ENCODE measurements at regions not wholly inside any gene's neighbourhood (a gene's known extent, or its start where the extent isn't known, plus 50 kb on each side); places are given as distances from the start of the nearest gene placed in this dataset.

GRCh38 chr2:150690870-150691269 lies 203.4 kb upstream of the RND3 start:
- TF ChIP-seq REST (IDR thresholded peaks at IDR 0.05; ENCODE audit: low read depth) (no peak), CTCF (IDR thresholded peaks at IDR 0.05 in 2 of 3, conservative IDR thresholded peaks at IDR 0.05 in 1 of 3; ENCODE audit: borderline replicate concordance in 1 of 3, insufficient read depth in 1 of 3, low read depth in 2 of 3, low read length in 2 of 3) (no peak), RAD21 (IDR thresholded peaks at IDR 0.05; ENCODE audit: low read depth) (no peak), POLR2A (IDR thresholded peaks at IDR 0.05; ENCODE audit: borderline replicate concordance, extremely low read depth, insufficient read depth, insufficient read length) (no peak), FOSL1 (IDR thresholded peaks at IDR 0.05; ENCODE audit: low read depth) (no peak), JUND (IDR thresholded peaks at IDR 0.05) (no peak), EZH2 (IDR thresholded peaks at IDR 0.05) (no peak), POLR2AphosphoS5 (IDR thresholded peaks at IDR 0.05; ENCODE audit: low read depth, low read length) (no peak)
